H1 (cell line): ENCODE measurements at regions not wholly inside any gene's neighbourhood (a gene's known extent, or its start where the extent isn't known, plus 50 kb on each side); places are given as distances from the start of the nearest gene placed in this dataset.

Experiments
- CBX5 ChIP-seq: fragments of 300-800, 300-1000 bp; sonication (generic); IDR thresholded peaks from 2 replicates; pipeline ENCODE4 v1.7.1; 2016; ENCODE audit warnings: antibody characterized with exemption, low read length, low read depth
- CHD1 ChIP-seq: IDR thresholded peaks from 2 replicates; pipeline ENCODE4 v1.6.1; 2012; ENCODE audit warnings: low read depth, low read length, improper control_type of control experiment
- HDAC6 ChIP-seq: IDR thresholded peaks from one replicate; pipeline ENCODE4 v1.7.1; 2012; ENCODE audit warnings: low read depth, mild to moderate bottlenecking, inconsistent platforms, low read length, moderate library complexity
- RXRA ChIP-seq: IDR thresholded peaks from 2 replicates; pipeline ENCODE4 v1.6.1; 2011; ENCODE audit warnings: low read depth, mild to moderate bottlenecking, low read length, moderate library complexity; ENCODE audit not compliant: insufficient read depth
- TAF7 ChIP-seq: optimal IDR thresholded peaks from 2 replicates; pipeline ENCODE3; 2011; ENCODE audit warnings: low read depth, mild to moderate bottlenecking, inconsistent platforms, low read length, moderate library complexity, borderline replicate concordance

DNA sequence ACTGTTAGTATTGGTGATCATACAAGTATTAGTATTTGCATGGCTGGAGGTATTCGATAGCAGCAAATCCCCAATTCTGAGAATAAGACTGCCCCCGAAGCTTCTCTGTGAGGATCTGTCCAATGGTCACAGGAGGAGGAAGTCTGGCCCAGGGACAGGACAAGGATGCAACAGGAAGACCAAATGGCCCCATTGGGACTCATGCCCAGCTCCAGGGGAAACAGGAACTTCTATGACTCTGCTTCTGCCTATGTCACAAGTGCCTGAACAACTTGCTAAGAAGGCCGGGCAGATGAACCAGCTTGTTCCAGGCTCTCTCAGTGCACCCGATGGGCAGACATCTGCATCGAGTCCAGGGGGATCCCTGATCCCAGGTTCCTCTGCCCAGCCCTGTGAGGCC lies 172.0 kb upstream of the GRB10 start (continued):
- no peak for TF ChIP-seq CHD1
- no peak for TF ChIP-seq CBX5
- TF ChIP-seq RXRA, result no peak
- no peak for TF ChIP-seq TAF7
- TF ChIP-seq HDAC6, result no peak
